OCI-M2 (cell line): ENCODE measurements at regions not wholly inside any gene's neighbourhood (a gene's known extent, or its start where the extent isn't known, plus 50 kb on each side); places are given as distances from the start of the nearest gene placed in this dataset.
"Not testable (repeated sequence)": the region's sequence is repeated elsewhere in the genome, so short reads cannot be mapped to it uniquely, and the experiment has no call there.

ENCODE experiments used
- DNase-seq: peaks from one replicate; lab custom pipeline; 2025; ENCODE audit not compliant: unreplicated experiment; lab: John Stamatoyannopoulos, UW

- not testable (repeated sequence) for DNase-seq
These were observed 998.9 kb upstream of the MIR17HG start for GRCh38 chr13:90348477-90349136.

GRCh38 chr13:90352763-90353162 lies 994.7 kb upstream of the MIR17HG start:
- no peak for DNase-seq

- DNase-seq, result no peak
These were observed 992.2 kb upstream of the MIR17HG start for GRCh38 chr13:90355162-90355751.

- no peak for DNase-seq
These were observed 986.7 kb upstream of the MIR17HG start for GRCh38 chr13:90360785-90361184.

- no peak for DNase-seq
These were observed 984.8 kb upstream of the MIR17HG start for GRCh38 chr13:90362707-90363106.

- no peak for DNase-seq
These were observed 982.4 kb upstream of the MIR17HG start for GRCh38 chr13:90365130-90365529.

GRCh38 chr13:90374168-90374567 lies 973.3 kb upstream of the MIR17HG start:
- no peak for DNase-seq

GRCh38 chr13:90375851-90376250 lies 971.6 kb upstream of the MIR17HG start:
- no peak for DNase-seq

- DNase-seq, result no peak
These were observed 965.1 kb upstream of the MIR17HG start for GRCh38 chr13:90382425-90382824.

- DNase-seq, result no peak
These were observed 961.6 kb upstream of the MIR17HG start for GRCh38 chr13:90385781-90386489.

GRCh38 chr13:90388887-90389452 lies 958.5 kb upstream of the MIR17HG start:
- no peak for DNase-seq

GRCh38 chr13:90389537-90389936 lies 958.0 kb upstream of the MIR17HG start:
- DNase-seq, result no peak

GRCh38 chr13:90393408-90393807 lies 954.1 kb upstream of the MIR17HG start:
- DNase-seq, result no peak

- DNase-seq, result no peak
These were observed 952.1 kb upstream of the MIR17HG start for GRCh38 chr13:90395348-90395747.

GRCh38 chr13:90395846-90396245 lies 951.6 kb upstream of the MIR17HG start:
- DNase-seq, result no peak

GRCh38 chr13:90396266-90396665 lies 951.2 kb upstream of the MIR17HG start:
- DNase-seq, result no peak

GRCh38 chr13:90397503-90397902 lies 950.0 kb upstream of the MIR17HG start:
- no peak for DNase-seq

- no peak for DNase-seq
These were observed 947.1 kb upstream of the MIR17HG start for GRCh38 chr13:90400372-90400771.

- no peak for DNase-seq
These were observed 946.3 kb upstream of the MIR17HG start for GRCh38 chr13:90401150-90401549.

GRCh38 chr13:90402102-90402501 lies 945.4 kb upstream of the MIR17HG start:
- DNase-seq, result no peak

GRCh38 chr13:90402613-90403012 lies 944.9 kb upstream of the MIR17HG start:
- DNase-seq, result no peak
